HG02973 (cell line): ENCODE measurements at regions not wholly inside any gene's neighbourhood (a gene's known extent, or its start where the extent isn't known, plus 50 kb on each side); places are given as distances from the start of the nearest gene placed in this dataset.
"Not testable (repeated sequence)": the region's sequence is repeated elsewhere in the genome, so short reads cannot be mapped to it uniquely, and the experiment has no call there.

ENCODE experiments used
- ATAC-seq: cut with Tn5 transposase; IDR thresholded peaks from one replicate; pipeline ENCODE4 v1.9.1; 2021; ENCODE audit warnings: moderate library complexity; ENCODE audit not compliant: unreplicated experiment

DNA sequence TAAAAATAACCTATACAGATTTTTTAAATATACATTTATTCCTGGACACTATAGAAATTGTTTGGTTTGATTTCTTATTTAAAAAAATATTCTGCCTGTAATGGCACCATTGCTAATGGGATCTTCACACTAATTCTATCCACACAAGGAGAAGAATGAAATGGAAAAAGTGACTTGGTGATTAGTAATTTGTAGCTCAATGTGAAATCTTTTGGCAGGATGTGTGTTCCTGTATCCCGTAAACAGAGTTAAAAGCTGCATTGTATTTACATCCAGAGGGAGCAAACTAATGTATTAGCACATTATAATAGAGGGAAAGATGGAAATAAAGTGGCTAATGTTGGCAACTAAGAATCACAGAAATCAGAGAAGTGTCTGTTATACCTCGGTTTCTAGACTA lies 1455.3 kb upstream of the FLRT2 start:
- ATAC-seq = no peak

DNA sequence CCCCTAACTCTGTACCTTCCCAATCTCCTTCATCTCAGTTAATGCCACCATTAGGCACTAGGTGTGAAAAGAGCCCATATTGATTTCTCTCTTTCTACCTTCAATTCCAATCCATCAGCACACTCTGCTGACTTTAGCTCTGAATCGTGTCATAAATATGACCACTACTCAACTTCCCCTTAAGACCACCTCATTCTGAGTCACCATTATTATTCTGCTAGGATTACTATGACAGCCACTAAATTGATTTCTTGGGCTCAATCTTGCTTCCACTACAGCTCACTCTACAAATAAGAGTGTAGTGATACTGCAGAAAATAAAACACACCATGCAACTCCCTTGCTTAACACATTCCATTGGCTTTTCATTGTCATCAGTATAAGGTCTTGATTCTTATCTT lies 1449.0 kb upstream of the FLRT2 start:
- ATAC-seq = no peak

DNA sequence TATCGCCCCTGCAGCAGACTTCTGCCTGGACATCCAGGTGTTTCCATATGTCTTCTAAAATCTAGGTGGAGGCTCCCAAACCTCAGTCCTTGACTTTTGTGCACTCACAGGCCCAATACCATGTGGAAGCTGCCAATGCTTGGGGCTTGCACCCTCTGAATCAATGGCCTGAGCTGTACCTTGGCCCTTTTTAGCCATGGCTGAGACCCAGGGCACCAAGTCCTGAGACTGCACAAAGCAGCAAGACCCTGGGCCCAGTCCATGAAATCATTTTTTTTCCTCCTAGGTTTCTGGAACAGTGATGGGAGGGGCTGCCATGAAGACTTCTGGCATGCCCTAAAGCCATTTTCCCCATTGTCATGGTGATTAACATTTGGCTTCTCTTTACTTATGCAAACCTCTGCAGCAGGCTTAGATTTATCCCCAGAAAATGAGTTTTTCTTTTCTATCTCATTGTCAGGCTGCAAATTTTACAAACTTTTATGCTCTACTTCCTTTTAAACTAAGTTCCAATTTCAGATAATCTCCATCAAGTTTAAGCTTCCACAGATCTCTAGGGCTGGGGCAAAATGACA lies 1445.8 kb upstream of the FLRT2 start:
- ATAC-seq = no peak

DNA sequence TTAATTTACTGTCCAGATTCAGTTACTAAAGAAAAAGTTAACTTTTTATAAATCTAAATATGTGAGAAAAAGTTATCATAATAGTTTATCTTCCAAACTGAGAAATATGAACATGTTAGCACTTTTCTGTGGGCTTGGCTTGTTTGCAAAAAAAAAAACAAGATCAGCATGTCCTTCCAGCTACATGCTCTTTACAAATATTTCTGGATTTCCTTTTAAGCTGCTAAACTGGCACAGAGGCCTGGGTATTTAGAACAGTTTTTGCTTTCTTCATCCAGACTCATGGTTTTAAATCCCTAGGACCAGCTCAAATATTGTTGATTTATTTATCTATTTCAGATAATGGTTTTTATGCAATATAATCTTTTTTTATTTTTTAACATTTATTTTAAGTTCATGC lies 1444.5 kb upstream of the FLRT2 start:
- no peak for ATAC-seq

DNA sequence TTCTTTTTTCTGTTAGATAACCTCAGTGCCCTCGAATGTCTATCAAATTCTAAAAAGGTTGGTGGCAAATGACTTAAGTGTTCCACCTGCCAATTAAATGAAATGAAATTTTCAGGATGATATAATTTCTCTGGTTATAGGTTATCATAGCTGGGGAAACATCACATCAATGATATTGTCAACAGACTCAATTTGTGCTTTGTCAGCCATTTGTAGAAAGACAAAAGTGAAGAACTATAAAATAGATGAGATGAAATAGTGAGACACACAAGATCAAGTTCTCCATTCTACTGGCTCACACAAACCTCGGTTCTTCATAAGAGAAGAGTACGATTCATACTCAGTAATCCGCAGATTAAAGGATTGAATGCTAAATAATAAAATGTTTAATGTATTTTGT lies 1443.2 kb upstream of the FLRT2 start:
- ATAC-seq = no peak

DNA sequence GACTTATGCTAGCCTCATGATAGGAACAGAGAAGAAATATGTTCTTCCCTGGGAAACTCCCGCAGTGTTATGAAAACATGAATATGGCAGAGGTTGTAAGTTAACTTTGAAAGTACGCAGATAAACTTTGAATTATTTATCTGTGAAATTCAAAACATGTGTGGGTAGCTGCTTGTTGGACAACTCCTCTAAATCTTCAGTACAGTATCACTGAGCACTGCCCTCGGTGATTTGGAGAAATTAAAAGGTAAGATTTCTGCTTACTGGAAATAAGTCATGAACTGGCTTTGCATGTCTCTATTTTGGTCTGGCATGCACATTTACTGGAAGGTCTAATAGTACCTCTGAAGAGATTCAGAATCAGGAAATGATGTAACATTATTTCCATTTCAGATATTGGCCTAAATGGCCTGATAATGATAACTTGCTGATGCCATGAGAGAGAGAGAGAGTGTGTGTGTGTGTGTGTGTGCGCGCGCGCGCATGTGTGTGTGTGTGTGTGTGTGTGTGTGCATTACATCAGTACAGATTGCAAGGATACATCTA lies 1441.9 kb upstream of the FLRT2 start:
- ATAC-seq = no peak

DNA sequence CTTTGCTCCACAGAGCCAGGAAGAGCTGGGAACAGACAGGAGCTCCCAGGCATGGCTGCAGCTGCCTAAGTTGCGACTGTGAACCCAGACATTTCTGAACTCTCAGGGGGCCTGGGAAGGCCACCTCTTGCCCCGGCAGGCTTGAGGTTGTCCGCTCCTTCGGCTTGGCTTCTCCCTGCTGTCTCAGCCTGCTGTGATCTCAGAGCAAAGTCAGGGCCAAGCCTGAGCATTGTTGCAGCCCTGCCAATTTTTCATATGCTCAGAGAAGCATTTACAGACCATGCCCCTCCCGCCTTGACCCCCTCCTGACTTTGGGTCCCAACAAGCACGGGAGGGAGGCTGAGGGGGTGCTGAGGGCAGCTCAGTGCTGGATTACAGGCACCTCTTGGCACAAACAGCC lies 1439.1 kb upstream of the FLRT2 start:
- ATAC-seq = no peak

DNA sequence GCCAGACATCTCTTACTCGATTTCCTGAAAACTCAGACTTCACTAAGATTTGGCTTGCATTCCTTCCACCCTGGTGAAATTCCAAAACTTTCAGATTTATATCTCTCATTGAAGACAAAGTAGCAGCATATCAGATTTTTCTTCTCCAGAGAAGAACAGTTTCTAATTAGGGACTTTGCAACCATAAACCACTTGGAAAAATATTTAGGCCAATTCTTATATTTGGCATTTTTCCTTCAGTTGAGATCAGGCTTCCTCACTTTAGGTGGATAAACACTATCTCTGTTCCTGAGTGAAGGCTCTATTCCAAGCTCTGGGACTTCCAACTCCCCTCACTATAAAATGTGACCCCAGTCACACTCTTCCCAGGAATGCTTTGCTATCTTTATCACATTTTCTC lies 1434.3 kb upstream of the FLRT2 start:
- no peak for ATAC-seq

DNA sequence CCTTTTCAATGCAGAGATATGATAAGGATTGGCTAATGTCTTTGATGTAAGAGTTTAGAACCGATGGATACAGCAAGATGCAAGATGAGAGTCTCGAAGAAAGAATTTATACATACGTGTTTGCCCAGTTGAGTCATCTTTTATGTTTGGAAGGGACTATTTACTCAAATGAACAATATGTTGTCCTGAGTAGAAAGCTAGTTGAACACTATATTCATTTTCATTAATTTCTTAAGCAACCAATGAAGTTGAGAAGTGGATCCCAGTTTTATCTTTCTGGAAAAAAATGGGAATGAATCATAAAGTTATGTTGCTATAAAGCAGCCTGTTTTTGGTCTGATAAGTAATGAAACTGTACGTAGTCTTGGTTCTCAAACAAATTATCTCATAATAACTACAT lies 1431.7 kb upstream of the FLRT2 start:
- no peak for ATAC-seq

DNA sequence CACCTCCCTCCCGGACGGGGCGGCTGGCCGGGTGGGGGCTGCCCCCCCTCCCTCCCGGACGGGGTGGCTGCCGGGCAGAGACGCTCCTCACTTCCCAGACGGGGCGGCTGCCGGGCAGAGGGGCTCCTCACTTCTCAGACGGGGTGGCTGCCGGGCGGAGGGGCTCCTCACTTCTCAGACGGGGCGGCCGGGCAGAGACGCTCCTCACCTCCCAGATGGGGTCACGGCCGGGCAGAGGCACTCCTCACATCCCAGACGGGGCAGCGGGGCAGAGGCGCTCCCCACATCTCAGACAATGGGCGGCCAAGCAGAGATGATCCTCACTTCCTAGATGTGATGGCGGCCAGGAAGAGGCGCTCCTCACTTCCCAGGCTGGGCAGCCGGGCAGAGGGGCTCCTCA lies 1430.4 kb upstream of the FLRT2 start:
- ATAC-seq = not testable (repeated sequence)

DNA sequence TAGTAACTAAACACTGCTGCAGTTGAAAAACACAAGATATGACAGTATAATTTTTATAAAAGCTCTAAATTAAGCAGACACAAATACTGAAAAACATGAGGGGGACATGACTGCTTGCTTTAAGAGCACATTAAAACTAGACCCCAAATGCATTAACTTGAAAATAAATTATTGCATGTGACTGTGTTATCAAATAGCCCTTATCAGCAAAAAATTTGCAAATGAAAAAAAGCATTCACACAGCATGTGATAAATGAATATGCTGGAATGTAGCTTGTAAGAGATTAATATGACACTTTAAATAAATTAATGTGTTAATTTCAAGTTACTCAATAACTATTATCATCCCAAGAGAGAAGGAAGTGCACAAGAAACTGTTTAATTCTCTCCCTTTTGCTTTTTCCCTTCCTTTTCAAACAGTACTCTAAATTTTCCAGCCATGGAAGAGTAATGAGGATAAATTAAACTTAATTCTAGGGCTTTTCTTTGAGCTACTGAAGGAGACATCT lies 1422.1 kb upstream of the FLRT2 start:
- no peak for ATAC-seq

DNA sequence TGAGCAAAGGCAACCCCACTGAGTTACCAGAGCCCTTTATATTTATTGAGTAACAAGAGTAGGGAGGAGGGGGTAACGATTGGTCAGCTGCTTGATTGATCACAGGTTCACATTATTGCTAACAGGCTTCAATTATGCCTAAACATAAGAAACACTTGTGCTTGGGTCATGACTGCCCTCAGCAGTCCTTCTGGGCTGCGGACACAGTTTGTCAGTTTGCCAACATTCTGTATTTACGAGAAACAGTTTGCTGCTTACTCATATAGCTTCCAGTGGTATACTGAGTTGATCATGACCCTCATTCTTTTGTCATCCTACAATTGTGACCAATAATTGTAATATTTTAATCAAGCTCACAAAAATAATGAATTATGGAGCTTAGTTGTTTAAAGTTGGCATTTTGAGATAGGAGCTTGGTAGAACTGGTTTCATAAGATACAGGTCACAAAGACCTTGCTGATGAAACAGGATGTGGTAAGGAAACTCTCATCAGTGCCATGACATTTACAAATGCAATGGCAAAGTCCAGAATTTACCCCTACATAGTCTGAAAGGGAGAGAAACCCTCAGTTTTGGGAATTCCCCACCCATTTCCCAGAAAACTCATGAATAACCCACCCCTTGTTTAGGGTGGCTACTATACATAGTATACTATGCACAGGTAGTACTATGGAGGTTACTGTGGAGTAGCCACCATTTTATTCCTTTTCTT lies 1421.0 kb upstream of the FLRT2 start:
- ATAC-seq = no peak

DNA sequence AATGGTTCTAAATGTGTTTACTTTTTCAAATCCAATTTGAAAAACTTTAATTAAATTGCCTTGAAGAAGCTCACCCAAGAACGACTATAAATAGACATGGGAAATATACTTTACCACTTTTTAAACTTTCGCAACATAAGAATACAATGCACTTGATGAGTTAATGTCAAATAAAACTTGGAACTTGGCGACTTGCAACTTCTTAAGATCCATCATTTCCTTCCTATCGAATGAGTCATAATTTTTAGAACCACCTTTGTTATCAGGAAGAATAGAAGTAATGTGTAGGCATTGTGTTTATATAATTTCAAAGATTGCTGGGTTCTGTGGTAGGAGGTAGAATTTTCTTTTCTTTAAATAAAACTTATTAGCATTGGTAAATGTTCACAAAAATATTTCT lies 1417.4 kb upstream of the FLRT2 start:
- no peak for ATAC-seq

DNA sequence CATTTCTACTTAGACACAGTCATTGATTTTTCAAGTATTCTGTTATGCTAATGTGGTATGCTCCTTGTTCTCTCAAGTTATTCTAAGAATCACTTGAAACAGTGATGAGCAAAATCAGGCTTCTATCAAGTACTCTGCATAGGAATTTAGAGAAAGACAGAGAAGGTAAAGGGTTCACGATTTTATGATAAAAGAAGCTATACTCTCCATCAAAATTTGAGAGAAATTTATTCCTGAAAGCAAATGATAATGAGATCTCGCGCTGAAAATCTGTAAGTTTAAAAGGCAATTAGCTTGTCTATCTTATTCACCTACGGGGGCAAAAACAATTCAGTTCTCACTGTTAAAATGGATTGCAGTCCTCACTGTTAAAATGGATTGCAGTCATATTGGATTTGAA lies 1404.3 kb upstream of the FLRT2 start:
- ATAC-seq = no peak

DNA sequence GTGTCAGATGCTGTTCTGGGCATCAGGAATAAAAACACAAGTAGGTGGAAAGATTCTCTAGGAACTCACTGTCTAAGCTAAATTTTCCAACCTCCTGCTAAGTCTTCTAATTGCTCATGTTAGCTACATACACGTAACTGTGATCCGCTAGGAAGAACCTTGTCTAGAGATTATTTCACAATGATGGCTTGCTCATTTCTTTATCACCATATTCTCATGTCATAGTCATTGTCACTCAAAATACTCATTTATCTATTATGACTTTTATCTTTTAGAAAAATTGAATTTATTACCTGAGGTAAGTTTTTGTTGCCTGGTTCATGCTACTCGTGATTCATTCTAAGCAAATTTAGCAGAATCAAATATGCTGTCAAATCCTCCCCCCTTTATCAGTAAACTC lies 1402.4 kb upstream of the FLRT2 start:
- ATAC-seq = no peak

DNA sequence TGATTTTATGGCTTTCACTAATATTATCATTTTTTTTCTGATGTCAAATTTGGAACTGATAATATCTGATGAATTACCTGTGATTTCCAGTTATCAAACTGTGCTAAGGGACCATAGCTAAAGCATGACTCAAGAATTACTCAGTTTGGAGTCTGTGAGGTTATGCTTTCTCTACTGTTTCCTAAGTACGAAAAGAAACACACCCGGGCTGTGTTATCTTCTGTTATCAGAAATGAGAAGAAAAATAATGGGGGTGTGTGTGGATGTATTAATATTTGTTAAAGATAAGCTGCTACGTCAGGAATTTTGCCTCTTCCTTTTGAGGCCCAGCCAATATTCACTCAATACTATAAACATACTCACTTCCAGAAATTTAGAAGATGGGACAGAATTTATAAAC lies 1401.9 kb upstream of the FLRT2 start:
- ATAC-seq = no peak

DNA sequence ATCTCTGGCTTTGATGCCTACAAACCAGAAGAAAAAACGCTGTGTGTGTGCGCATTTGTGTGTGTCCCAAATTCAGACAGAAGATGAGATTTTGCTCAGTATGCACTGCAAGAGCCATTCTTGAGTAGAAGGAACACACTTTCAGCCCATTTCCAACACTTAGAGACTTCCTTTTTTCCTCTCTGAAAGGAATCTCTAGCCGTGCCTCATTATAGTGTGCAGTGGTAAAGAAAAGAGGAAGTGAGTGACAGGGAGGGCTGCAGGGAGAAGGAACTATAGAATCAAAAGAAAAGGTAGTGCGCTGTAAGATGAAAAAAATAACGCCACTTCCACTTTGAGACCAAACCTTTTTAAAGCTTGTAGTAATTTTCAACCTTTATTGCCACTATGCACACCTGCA lies 1400.9 kb upstream of the FLRT2 start:
- no peak for ATAC-seq

DNA sequence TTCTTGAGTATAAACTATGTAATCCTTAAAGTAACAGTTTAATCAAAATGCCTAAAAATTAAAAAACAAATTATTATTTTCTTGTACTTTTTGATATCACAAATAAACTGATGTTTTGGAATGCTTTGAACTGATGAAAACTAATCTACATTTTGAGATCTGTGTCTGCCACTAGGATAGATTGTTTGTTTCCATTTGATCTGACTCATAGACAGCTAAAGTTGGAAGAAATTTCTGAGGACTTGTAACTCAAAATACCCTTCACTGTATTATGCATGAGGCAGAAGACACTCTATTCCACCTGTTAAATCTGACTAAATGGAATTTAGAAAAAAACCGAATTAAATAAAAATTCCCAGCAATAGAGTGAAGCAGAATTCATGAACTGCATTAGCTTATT lies 1400.0 kb upstream of the FLRT2 start:
- no peak for ATAC-seq

DNA sequence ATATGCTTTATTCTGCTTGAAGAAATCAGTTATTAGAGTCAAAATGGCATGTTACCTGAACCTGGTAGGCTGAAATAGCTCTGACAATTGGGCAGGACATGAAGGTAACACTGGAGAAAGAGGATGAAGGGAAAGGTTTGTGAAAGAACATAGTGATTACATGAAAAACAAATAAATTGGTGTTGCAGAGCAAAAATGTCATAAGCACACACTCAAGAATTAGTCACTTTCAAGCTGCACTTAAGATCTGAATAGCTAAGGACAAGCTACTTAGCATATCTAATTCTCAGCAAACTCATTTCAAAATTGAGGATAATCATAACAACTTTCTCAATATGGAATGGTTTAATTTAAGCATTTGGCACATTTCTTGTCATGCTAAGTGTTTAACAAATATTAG lies 1398.0 kb upstream of the FLRT2 start:
- no peak for ATAC-seq

DNA sequence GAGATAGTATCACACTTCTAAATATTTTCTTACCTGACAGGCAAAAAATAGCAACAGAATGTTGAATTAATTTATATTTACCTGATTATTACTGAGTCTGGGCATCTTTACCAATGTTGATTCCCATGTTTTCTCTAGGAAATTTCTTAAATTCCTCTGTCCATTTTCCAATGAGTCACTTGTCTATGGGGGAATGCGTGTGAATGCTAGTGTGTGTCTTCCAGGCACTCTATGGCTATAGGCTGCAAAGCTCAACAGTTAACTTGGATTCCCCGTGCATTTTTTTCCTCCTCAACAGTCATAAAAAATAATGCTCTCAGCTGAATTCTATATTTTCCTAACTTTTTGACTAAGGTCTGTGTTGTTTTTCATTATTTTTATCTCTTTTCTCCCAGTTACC lies 1385.8 kb upstream of the FLRT2 start:
- no peak for ATAC-seq

DNA sequence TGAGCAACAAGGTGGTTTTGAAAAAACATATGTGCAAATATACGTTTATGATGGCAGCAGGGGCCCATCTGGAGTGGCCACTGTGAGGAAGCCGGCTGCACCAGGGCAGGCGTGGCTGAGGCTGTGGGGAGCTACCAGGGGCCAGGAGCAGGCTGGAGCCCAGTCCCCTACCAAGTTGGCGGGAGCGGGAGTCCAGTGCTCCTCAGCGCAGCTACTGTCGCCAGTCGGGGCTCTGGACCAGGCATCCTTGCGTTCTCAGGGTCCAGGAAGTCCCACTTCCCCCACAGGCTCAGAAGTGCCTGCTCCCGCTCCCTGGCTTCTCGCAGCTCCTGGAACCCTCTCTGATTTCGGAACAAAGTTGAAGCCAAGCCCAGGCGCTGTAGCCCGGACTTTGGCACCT lies 1377.5 kb upstream of the FLRT2 start:
- ATAC-seq = no peak

DNA sequence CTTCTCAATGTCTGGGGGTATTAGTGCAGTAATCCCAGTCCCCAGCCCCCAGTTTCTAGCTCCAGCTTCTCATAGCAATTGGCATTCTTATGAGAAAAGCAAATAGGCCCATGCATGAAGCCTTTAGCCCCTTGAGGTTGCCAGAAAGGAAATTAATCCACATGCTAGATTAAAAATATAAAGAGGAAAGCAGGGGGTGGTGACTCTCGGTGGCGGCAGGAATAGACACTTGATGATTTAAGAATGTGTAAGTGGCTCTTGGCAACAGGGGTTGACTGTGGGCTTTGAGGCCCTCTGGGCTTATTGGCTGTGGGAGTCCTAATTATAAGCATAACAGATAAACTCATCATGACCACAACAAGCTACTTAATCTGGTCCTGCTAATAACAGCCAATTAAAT lies 1367.3 kb upstream of the FLRT2 start:
- ATAC-seq = no peak

DNA sequence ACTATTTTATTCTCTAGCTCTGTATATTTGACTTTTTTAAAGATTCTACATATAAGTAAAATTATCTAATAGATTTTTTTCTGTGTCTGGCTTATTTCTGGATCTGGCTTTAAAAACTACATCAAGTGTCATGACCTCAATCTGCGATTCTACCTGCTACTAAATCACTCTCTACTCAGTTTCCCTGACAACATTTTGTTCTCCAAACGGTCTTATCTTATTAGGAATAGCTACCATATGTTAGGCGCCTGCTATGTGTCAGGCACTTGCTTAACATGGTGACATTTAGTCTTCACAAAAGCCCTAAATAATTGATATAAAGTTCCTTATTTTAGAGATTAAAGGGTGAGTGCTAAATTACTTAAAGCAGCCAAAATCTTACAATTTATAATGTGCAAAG lies 1362.9 kb upstream of the FLRT2 start:
- no peak for ATAC-seq
